ENCODE measurements at regions not wholly inside any gene's neighbourhood (a gene's known extent, or its start where the extent isn't known, plus 50 kb on each side); places are given as distances from the start of the nearest gene placed in this dataset.

- no peak overlapping the region for H3K4me3 Mint-ChIP-seq
- Histone ChIP-seq H3T11ph (ENCODE audit: low read length) (no peak overlapping the region), H2BK5ac (ENCODE audit: insufficient read length, low read length) (no peak overlapping the region), H3K56ac (ENCODE audit: insufficient read length, low read depth, low read length) (no peak overlapping the region), H4K91ac (ENCODE audit: insufficient read length, low read depth, low read length) (no peak overlapping the region), H2AK5ac (ENCODE audit: insufficient read length, low read length) (no peak overlapping the region), H3K79me1 (ENCODE audit: insufficient read depth, low read depth, low read length, poor library complexity, severe bottlenecking) (no peaks in the 10 kb centered on the region), H3K79me2 (ENCODE audit: insufficient read depth, low read length) (no peaks in the 10 kb centered on the region), H3K14ac (ENCODE audit: insufficient read depth, low read length) (no peak overlapping the region), H4K20me1 (ENCODE audit: control insufficient read depth, insufficient read depth, insufficient read length) (no peaks in the 10 kb centered on the region), H3K4me2 (ENCODE audit: insufficient read depth, insufficient read length, low read length) (no peak overlapping the region), H4K5ac (ENCODE audit: insufficient read length, low read depth, low read length) (no peak overlapping the region), H3K4me1 (ENCODE audit: insufficient read depth, low read length) (no peaks in the 10 kb centered on the region), H3K4ac (ENCODE audit: low read depth, low read length) (no peak overlapping the region), H2BK20ac (ENCODE audit: low read depth, low read length, poor library complexity, severe bottlenecking) (no peak overlapping the region), H3K23me2 (ENCODE audit: insufficient read length, low read depth, low read length, poor library complexity, severe bottlenecking) (no peaks in the 10 kb centered on the region), H3K9ac (ENCODE audit: extremely low read depth, insufficient read length, low read length) (no peak overlapping the region), H2BK120ac (ENCODE audit: low read depth, low read length, poor library complexity, severe bottlenecking) (no peak overlapping the region), H3K18ac (ENCODE audit: insufficient read length, low read depth, low read length) (no peak overlapping the region), H2BK12ac (ENCODE audit: insufficient read length, low read depth, low read length) (no peak overlapping the region), H3K23ac (ENCODE audit: insufficient read length, low read depth, low read length) (no peak overlapping the region), H3K27me3 (ENCODE audit: insufficient read depth, low read length) (no peaks in the 10 kb centered on the region), H2AFZ (ENCODE audit: low read length) (no peak overlapping the region), H4K8ac (replicated peaks; ENCODE audit: insufficient read length, low read depth, low read length) (no peak overlapping the region), H3K9me3 (ENCODE audit: control insufficient read depth, low read depth, low read length) (no peaks in the 10 kb centered on the region), H3K27ac (ENCODE audit: insufficient read length, low read depth, low read length) (no peak overlapping the region), H2BK15ac (ENCODE audit: low read depth, low read length) (no peak overlapping the region)
- no peaks in the 10 kb centered on the region for H3K27me3 Mint-ChIP-seq (ENCODE audit: low read depth)
- no peaks in the 10 kb centered on the region for H3K4me1 Mint-ChIP-seq
- TF ChIP-seq, protein P1, sequence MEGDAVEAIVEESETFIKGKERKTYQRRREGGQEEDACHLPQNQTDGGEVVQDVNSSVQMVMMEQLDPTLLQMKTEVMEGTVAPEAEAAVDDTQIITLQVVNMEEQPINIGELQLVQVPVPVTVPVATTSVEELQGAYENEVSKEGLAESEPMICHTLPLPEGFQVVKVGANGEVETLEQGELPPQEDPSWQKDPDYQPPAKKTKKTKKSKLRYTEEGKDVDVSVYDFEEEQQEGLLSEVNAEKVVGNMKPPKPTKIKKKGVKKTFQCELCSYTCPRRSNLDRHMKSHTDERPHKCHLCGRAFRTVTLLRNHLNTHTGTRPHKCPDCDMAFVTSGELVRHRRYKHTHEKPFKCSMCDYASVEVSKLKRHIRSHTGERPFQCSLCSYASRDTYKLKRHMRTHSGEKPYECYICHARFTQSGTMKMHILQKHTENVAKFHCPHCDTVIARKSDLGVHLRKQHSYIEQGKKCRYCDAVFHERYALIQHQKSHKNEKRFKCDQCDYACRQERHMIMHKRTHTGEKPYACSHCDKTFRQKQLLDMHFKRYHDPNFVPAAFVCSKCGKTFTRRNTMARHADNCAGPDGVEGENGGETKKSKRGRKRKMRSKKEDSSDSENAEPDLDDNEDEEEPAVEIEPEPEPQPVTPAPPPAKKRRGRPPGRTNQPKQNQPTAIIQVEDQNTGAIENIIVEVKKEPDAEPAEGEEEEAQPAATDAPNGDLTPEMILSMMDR (conservative IDR thresholded peaks at IDR 0.05), result no peak
- WGBS (ENCODE audit: extremely low coverage, insufficient read length, low lambda C conversion rate), result no CpG with 5 or more reads among the region's 1 CpG
- no peaks in the 10 kb centered on the region; a peak in 1 of 7 replicates for H3K36me3 Mint-ChIP-seq (ENCODE audit: insufficient read depth in 1 of 3, low read depth in 3 of 3)
- H3K9me3 Mint-ChIP-seq, result no peaks in the 10 kb centered on the region
- H3K27ac Mint-ChIP-seq, result peak overlapping the region in 1 of 3 experiments; percentile 47; a peak in 1 of 7 replicates
- no peak for DNase-seq
Measured at GRCh38 chr12:90216815-90217214, 508.2 kb upstream of the ATP2B1 start.

All from H9 (cell line).